PFSK-1 (cell line): ENCODE measurements at regions not wholly inside any gene's neighbourhood (a gene's known extent, or its start where the extent isn't known, plus 50 kb on each side); places are given as distances from the start of the nearest gene placed in this dataset.

Source experiments
- FOXP2 ChIP-seq: optimal IDR thresholded peaks from 2 replicates; pipeline ENCODE3; 2011; ENCODE audit warnings: borderline replicate concordance, control low read depth, inconsistent platforms; ENCODE audit not compliant: insufficient read depth; ENCODE audit errors: extremely low read length, extremely low read depth
- POLR2AphosphoS5 ChIP-seq: IDR thresholded peaks from 2 replicates; pipeline ENCODE4 v1.6.1; 2012; ENCODE audit warnings: low read depth, mild to moderate bottlenecking, control low read depth, low read length, moderate library complexity
- REST ChIP-seq, 2 experiments: IDR thresholded peaks; 2 replicates each; pipeline versions ENCODE4 v1.6.1 to v1.8.0; 2011 to 2012; ENCODE audit warnings: low read depth in 2 of 2, low read length in 2 of 2, control low read depth in 1 of 2, inconsistent platforms in 1 of 2, mild to moderate bottlenecking in 1 of 2, moderate library complexity in 1 of 2; ENCODE audit not compliant: insufficient read depth in 1 of 2
- SIN3A ChIP-seq: IDR thresholded peaks from 2 replicates; pipeline ENCODE4 v1.6.1; 2012; ENCODE audit warnings: mild to moderate bottlenecking, low read length, moderate library complexity, borderline replicate concordance; ENCODE audit not compliant: insufficient read depth
- TAF1 ChIP-seq: IDR thresholded peaks from 2 replicates; pipeline ENCODE4 v1.6.1; 2012; ENCODE audit warnings: low read length, control low read depth, borderline replicate concordance; ENCODE audit not compliant: insufficient read depth

- TF ChIP-seq REST (IDR thresholded peaks at IDR 0.05; ENCODE audit: insufficient read depth in 1 of 2, low read depth in 2 of 2, low read length in 2 of 2), result no peak
- TF ChIP-seq FOXP2, result no peak
- TF ChIP-seq POLR2AphosphoS5, result no peak
- no peak for TF ChIP-seq TAF1
- TF ChIP-seq SIN3A, result no peak
These were observed 374.5 kb upstream of the HS6ST1 start for GRCh38 chr2:128692895-128693742.

DNA sequence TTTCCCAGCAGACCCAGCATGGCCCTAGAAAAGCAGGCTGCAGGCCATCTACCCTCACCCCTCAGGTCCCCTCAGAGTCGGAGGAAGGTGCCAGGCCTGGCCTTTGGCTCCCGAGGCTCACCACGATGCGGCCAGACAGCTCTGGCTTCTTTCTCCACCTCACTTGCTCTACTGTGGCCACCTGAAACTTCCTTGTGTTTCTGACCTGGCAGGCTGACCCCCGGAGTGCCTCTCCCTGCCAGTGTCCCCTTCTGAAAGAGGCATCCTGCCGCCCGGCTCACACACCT, 375.0 kb upstream of the HS6ST1 start:
- TF ChIP-seq FOXP2 (no peak), SIN3A (no peak), POLR2AphosphoS5 (no peak), TAF1 (no peak), REST (IDR thresholded peaks at IDR 0.05; ENCODE audit: insufficient read depth in 1 of 2, low read depth in 2 of 2, low read length in 2 of 2) (no peak)

DNA sequence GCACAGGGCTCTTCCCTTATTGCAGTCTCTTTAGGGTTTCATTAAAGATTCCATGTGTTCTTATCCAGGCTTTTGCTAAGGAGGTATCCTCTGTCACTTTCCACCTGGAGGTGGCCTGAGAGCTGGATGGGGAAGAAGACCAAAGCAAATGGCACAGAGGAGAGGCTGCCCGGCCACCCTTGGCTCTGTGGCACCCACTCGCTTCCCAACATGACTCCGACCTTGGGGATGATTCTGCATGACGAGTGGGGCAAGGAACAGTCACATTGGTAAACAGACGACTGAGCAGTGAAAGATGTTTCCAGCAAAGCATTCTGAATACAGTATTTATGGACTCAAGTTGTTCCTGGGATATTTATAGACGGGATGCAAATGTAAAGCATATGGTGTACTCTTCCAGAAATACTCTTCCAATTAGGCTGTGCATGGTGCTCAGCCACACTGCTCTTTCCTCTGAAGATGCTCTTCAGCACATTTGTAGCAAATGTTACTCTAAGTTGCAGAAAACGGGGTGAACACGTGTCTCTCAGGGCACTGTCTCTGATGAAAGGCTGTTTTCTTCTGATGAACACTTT, 377.1 kb upstream of the HS6ST1 start:
- TF ChIP-seq SIN3A (no peak), TAF1 (no peak), POLR2AphosphoS5 (no peak)

DNA sequence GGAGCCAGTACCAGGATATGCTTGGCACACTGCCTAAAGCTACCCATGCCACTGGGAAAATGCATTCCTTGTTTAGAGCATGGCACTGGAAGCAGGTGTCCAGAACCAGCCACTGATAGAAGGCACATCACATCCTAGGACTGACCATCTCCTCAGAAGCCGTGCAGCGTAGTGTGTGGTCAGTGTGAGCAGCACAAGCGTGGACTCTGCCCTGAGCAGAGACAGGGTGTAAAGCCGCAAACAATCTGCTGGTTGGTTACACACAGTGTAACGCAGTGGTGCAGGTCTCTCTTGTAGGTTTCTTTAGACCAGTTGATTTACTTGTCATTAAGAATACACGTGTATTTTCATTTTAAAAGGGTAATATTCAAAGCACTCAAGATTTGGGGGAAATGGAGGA, 377.8 kb upstream of the HS6ST1 start:
- TF ChIP-seq POLR2AphosphoS5 (no peak), TAF1 (no peak), REST (IDR thresholded peaks at IDR 0.05; ENCODE audit: insufficient read depth in 1 of 2, low read depth in 2 of 2, low read length in 2 of 2) (no peak), SIN3A (no peak), FOXP2 (no peak)

DNA sequence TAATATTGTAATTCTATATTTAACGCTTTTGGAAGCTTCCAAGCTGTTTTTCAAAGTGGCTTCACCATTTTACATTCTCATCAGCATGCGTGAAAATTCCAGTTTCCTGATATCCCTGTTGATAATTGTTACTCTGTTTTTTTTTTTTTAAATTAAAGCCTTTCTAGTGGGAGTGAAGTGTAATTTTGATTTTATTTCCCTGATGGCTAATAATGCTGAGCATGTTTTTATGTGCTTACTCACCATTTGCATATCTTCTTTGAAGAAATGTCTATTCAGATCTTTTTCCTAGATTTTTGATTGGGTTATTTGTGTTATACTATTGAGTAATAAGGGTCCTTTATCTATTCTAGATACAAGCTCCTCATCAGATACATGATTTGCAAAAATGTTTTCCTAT, 382.8 kb upstream of the HS6ST1 start:
- TF ChIP-seq TAF1 (no peak), FOXP2 (no peak), REST (IDR thresholded peaks at IDR 0.05; ENCODE audit: insufficient read depth in 1 of 2, low read depth in 2 of 2, low read length in 2 of 2) (no peak), POLR2AphosphoS5 (no peak), SIN3A (no peak)
